ENCODE measurements at regions not wholly inside any gene's neighbourhood (a gene's known extent, or its start where the extent isn't known, plus 50 kb on each side); places are given as distances from the start of the nearest gene placed in this dataset.
"Not testable (repeated sequence)": the region's sequence is repeated elsewhere in the genome, so short reads cannot be mapped to it uniquely, and the experiment has no call there.

GRCh38 chr1:38584448-38585355 lies 274.9 kb downstream of the RRAGC start:
- no peak overlapping the region for H3K4me3 ChIP-seq (replicated peaks; ENCODE audit: insufficient read depth, low read length)
- TF ChIP-seq CTCF (IDR thresholded peaks at IDR 0.05; ENCODE audit: insufficient read depth, low read length) (no peak), SPI1 (IDR thresholded peaks at IDR 0.05; ENCODE audit: borderline replicate concordance, low read depth) (no peak), REST (IDR thresholded peaks at IDR 0.05; ENCODE audit: insufficient replicate concordance, low read depth) (no peak), POLR2AphosphoS5 (IDR thresholded peaks at IDR 0.05; ENCODE audit: low read depth) (no peak), GABPA (IDR thresholded peaks at IDR 0.05; ENCODE audit: low read depth) (no peak)
- DNase-seq (ENCODE audit: low read depth in 1 of 2, low spot score in 1 of 2), result no peak
- H3K27me3 ChIP-seq (ENCODE audit: insufficient read depth, poor library complexity, severe bottlenecking), result peaks cover 7% of the 10 kb centered on the region
- H3K27ac ChIP-seq (replicated peaks), result no peak overlapping the region

GRCh38 chr1:38583287-38583686 lies 276.3 kb downstream of the RRAGC start:
- not testable (repeated sequence) for H3K27ac ChIP-seq (replicated peaks); H3K4me3 ChIP-seq (replicated peaks; ENCODE audit: insufficient read depth, low read length); DNase-seq (ENCODE audit: low read depth in 1 of 2, low spot score in 1 of 2)
- H3K27me3 ChIP-seq (ENCODE audit: insufficient read depth, poor library complexity, severe bottlenecking), result peaks cover 18% of the 10 kb centered on the region

GRCh38 chr1:38581396-38581795 lies 278.2 kb downstream of the RRAGC start:
- no peak for DNase-seq (ENCODE audit: low read depth in 1 of 2, low spot score in 1 of 2)
- TF ChIP-seq GABPA (IDR thresholded peaks at IDR 0.05; ENCODE audit: low read depth) (no peak), CTCF (IDR thresholded peaks at IDR 0.05; ENCODE audit: insufficient read depth, low read length) (no peak), SPI1 (IDR thresholded peaks at IDR 0.05; ENCODE audit: borderline replicate concordance, low read depth) (no peak), REST (IDR thresholded peaks at IDR 0.05; ENCODE audit: insufficient replicate concordance, low read depth) (no peak), POLR2AphosphoS5 (IDR thresholded peaks at IDR 0.05; ENCODE audit: low read depth) (no peak)
- Histone ChIP-seq H3K27me3 (ENCODE audit: insufficient read depth, poor library complexity, severe bottlenecking) (peaks cover 34% of the 10 kb centered on the region), H3K27ac (replicated peaks) (no peak overlapping the region), H3K4me3 (replicated peaks; ENCODE audit: insufficient read depth, low read length) (no peak overlapping the region)

GRCh38 chr1:38580594-38580993 lies 279.0 kb downstream of the RRAGC start:
- no peak overlapping the region for H3K27ac ChIP-seq (replicated peaks)
- no peak for DNase-seq (ENCODE audit: low read depth in 1 of 2, low spot score in 1 of 2)
- no peak for TF ChIP-seq CTCF (IDR thresholded peaks at IDR 0.05; ENCODE audit: insufficient read depth, low read length)
- TF ChIP-seq REST (IDR thresholded peaks at IDR 0.05; ENCODE audit: insufficient replicate concordance, low read depth), result no peak
- no peak for TF ChIP-seq GABPA (IDR thresholded peaks at IDR 0.05; ENCODE audit: low read depth)
- no peak for TF ChIP-seq SPI1 (IDR thresholded peaks at IDR 0.05; ENCODE audit: borderline replicate concordance, low read depth)
- no peak for TF ChIP-seq POLR2AphosphoS5 (IDR thresholded peaks at IDR 0.05; ENCODE audit: low read depth)
- H3K4me3 ChIP-seq (replicated peaks; ENCODE audit: insufficient read depth, low read length), result no peak overlapping the region
- H3K27me3 ChIP-seq (ENCODE audit: insufficient read depth, poor library complexity, severe bottlenecking), result peaks cover 34% of the 10 kb centered on the region

All from HL-60 (cell line).